Neural progenitor cell (in vitro differentiated cells): ENCODE measurements at regions not wholly inside any gene's neighbourhood (a gene's known extent, or its start where the extent isn't known, plus 50 kb on each side); places are given as distances from the start of the nearest gene placed in this dataset.

Experiments
- CTCF ChIP-seq: fragments of 200-600 bp; sonication (generic); IDR thresholded peaks from 2 replicates; pipeline ENCODE4 v1.5.1; 2017; ENCODE audit warnings: antibody characterized with exemption, mild to moderate bottlenecking
- EZH2 ChIP-seq: fragments of 200-600 bp; sonication (generic); IDR thresholded peaks from 2 replicates; pipeline ENCODE4 v1.6.1; 2017; ENCODE audit warnings: antibody characterized with exemption, mild to moderate bottlenecking, moderate library complexity

- TF ChIP-seq CTCF: no peak
- TF ChIP-seq EZH2: no peak
These were observed 55.3 kb upstream of the PUM1 start for GRCh38 chr1:31120783-31121180.
